Heart left ventricle (tissue), 16 donors: ENCODE measurements at regions not wholly inside any gene's neighbourhood (a gene's known extent, or its start where the extent isn't known, plus 50 kb on each side); places are given as distances from the start of the nearest gene placed in this dataset.

Experiments used
- ATAC-seq, 4 donors: fragments of 200-7000 bp; cut with Tn5 transposase; one replicate each; pipeline ENCODE4 v1.9.1; 2020 to 2022; ENCODE audit warnings: moderate library complexity in 4 of 4, mild to moderate bottlenecking in 3 of 4, moderate number of reproducible peaks in 1 of 4
- DNase-seq, 5 donors: peaks; one replicate each; pipeline ENCODE4 v3.0.0-alpha.2; 2020
- H3K27ac ChIP-seq, 12 donors: fragments of 200-600 bp; sonication (generic) in 4 of 12; one replicate each; pipeline versions ENCODE4 v1.5.0 to v1.8.0; 2016 to 2022; ENCODE audit warnings: mild to moderate bottlenecking in 2 of 12
- H3K27me3 ChIP-seq, 9 donors: fragments of 200-600 bp; sonication (generic) in 2 of 9; one replicate each; pipeline versions ENCODE4 v1.5.1 to v1.8.0; 2016 to 2022; ENCODE audit warnings: mild to moderate bottlenecking in 3 of 9
- H3K36me3 ChIP-seq, 9 donors: fragments of 200-600 bp; sonication (generic) in 2 of 9; one replicate each; pipeline versions ENCODE4 v1.5.0 to v1.8.0; 2018 to 2022; ENCODE audit warnings: mild to moderate bottlenecking in 2 of 9
- H3K4me1 ChIP-seq, 12 donors: fragments of 200-600 bp; sonication (generic) in 4 of 12; one replicate each; pipeline versions ENCODE4 v1.5.0 to v1.8.0; 2016 to 2022; ENCODE audit warnings: mild to moderate bottlenecking in 3 of 12
- H3K4me3 ChIP-seq, 12 donors: fragments of 200-600 bp; sonication (generic) in 4 of 12; one replicate each; pipeline versions ENCODE4 v1.5.0 to v1.8.0; 2017 to 2022; ENCODE audit warnings: mild to moderate bottlenecking in 9 of 12, moderate library complexity in 4 of 12
- H3K9me3 ChIP-seq, 12 donors: fragments of 200-600 bp; sonication (generic) in 4 of 12; one replicate each; pipeline versions ENCODE4 v1.5.0 to v1.8.0; 2016 to 2022; ENCODE audit warnings: mild to moderate bottlenecking in 1 of 12
- POLR2A ChIP-seq, 2 donors: fragments of 450-650 bp; IDR thresholded peaks; one replicate each; pipeline ENCODE4 v1.6.1; 2017; ENCODE audit warnings: antibody characterized with exemption in 2 of 2, mild to moderate bottlenecking in 2 of 2, moderate library complexity in 2 of 2
- WGBS, 4 donors: extraction: QIAGEN DNeasy Blood & Tissue Kit in 2 of 4; methylation state at CpG; one replicate each; pipeline versions ENCODE4 v1.1.5 to v1.1.7; 2013 to 2018; 5-methylcytosine and 5-hydroxymethylcytosine counted together
- intact Hi-C, 10 donors: fragments of 100-400 bp; cut with DNase I; formaldehyde crosslinking; loops; one replicate each; pipeline versions ENCODE4 v1.11.1 to v1.14.2; 2022
- TF ChIP-seq, protein P1 (sequence below), 12 donors: fragments of 200-600 bp; sonication (generic) in 4 of 12; IDR thresholded peaks; one replicate each; pipeline versions ENCODE4 v1.5.0 to v1.8.0; 2018 to 2022; ENCODE audit warnings: antibody characterized with exemption in 12 of 12, mild to moderate bottlenecking in 5 of 12
- donor health status: ischemic (EF 13 %, LVEDD 7.1; RV severe dilation, severe dysfunction).
- donor health status: healthy with polysubstance abuse.
- donor health status: DM: no; HTN: yes; CAD: no.
- donor health status: DM: no; HTN: no; CAD: no.
- donor health status: ischemic (EF 25% LVEDD 6.9; RV normal size, moderate dysfunction).
- donor health status: ischemic (EF 25% LVEDD 5.7; RV mildly dilated, moderate dysfunction).
- donor health status: healthy.
- donor health status: DM: yes; HTN: yes; CAD: no.
- donor health status: ischemic (EF 35%, LVEDD 5.7; RV mildly dilated, moderate dysfunction).
- donor health status: nonischemic (EF 11% LVEDD 7.7; RV severe dilation, severe dysfunction).
- donor health status: DM: yes; HTN: yes; CAD: no.
- donor health status: PGD.
- donor health status: ischemic (EF 29% LVEDD 5.4; RV normal size, mild dysfunction).
- donor health status: nonischemic (EF 23%, LVEDD 6.1; RV moderate dilation, normal function).

DNA sequence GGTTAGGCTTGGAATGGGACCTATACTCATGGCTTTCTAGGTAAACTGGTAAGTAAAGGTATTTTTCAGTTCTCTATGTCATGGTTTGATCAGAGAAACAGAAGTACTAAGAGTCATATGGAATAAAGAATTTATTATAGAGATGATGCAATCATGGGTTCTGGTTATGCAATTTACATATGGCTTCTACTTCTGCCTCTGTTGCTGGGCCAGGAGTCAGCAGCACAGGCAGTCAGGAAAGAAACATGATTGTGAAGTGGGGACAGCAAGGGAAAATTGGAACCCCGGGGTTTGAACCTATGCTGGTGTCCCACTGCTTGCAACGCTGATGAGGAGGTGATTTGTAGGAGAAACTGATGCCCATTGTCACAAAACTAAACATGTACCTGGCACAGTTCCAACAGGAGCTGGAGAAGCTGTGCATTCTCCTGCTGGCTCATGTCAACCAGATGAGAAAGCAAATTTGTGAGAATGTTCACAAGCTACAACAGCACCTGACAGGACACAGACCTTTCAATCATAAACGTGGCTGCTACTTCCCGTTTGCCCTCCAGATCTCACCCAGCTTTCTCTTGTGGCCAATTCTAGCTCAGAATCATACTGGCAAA, 887.1 kb downstream of the TFAP2A start:
- no peaks in the 10 kb centered on the region for H3K27me3 ChIP-seq
- ATAC-seq: no peak
- H3K9me3 ChIP-seq: peaks cover 0 to 16% (median 0%) of the 10 kb centered on the region in 12 donors
- no peak overlapping the region for H3K4me3 ChIP-seq
- H3K4me1 ChIP-seq: no peaks in the 10 kb centered on the region
- no peaks in the 10 kb centered on the region for H3K36me3 ChIP-seq
- intact Hi-C loops: no loop called here
- TF ChIP-seq, protein P1, sequence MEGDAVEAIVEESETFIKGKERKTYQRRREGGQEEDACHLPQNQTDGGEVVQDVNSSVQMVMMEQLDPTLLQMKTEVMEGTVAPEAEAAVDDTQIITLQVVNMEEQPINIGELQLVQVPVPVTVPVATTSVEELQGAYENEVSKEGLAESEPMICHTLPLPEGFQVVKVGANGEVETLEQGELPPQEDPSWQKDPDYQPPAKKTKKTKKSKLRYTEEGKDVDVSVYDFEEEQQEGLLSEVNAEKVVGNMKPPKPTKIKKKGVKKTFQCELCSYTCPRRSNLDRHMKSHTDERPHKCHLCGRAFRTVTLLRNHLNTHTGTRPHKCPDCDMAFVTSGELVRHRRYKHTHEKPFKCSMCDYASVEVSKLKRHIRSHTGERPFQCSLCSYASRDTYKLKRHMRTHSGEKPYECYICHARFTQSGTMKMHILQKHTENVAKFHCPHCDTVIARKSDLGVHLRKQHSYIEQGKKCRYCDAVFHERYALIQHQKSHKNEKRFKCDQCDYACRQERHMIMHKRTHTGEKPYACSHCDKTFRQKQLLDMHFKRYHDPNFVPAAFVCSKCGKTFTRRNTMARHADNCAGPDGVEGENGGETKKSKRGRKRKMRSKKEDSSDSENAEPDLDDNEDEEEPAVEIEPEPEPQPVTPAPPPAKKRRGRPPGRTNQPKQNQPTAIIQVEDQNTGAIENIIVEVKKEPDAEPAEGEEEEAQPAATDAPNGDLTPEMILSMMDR (IDR thresholded peaks at IDR 0.05): no peak
- no peak for TF ChIP-seq POLR2A (IDR thresholded peaks at IDR 0.05)
- no peak overlapping the region for H3K27ac ChIP-seq
- DNase-seq: no peak
- WGBS, 4 donors: 27 to 47% (median 42%) methylated on average over 4 of the region's 4 CpGs

DNA sequence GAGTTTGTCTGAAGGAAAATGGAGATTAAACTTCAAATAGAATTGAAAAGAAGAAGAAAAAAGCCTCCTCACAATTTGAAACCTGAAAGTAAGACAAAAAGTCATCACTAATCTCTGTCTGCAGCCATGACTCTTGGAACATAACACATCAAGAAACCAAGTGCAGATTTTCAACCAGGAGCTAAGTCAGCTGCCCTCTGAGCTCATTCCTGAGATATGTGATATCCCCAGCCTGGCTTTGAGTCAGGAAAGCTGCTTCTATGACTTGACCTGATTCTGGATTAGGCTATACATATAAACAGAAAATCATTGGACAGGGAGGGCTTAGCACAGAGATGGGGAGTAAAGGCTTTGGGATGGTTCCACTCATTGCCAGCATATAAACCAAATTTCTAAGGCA, 891.4 kb downstream of the TFAP2A start:
- DNase-seq (no peak), ATAC-seq (peak in 1 of 4 donors; percentile 34)
- H3K4me3 ChIP-seq: no peak overlapping the region
- intact Hi-C loops: no loop called here
- peaks cover 0 to under 1% (median 0%) of the 10 kb centered on the region in 12 donors for H3K9me3 ChIP-seq
- H3K36me3 ChIP-seq: no peaks in the 10 kb centered on the region
- no peak overlapping the region for H3K27ac ChIP-seq
- H3K27me3 ChIP-seq: no peaks in the 10 kb centered on the region
- no peaks in the 10 kb centered on the region for H3K4me1 ChIP-seq
- TF ChIP-seq POLR2A (IDR thresholded peaks at IDR 0.05): no peak
- TF ChIP-seq, protein P1 (IDR thresholded peaks at IDR 0.05): no peak

DNA sequence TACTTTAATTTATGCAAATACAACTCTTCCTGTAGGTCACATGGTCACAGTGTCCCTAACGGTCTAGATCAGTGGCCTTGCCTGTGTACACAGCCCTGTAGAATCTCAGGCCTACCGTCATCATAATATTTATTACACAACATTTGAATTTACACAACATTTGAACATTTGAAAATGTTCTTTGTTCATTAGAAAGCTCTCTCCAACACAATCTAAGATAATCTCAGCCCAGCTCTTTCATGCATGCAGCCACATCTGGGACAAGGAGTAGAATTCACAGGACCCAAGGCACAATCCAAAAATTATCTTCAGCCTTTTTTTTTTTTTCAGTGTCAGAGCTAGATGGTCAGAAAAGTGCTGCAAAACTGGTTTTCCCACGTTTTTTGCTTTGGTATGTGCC, 892.8 kb downstream of the TFAP2A start:
- H3K27ac ChIP-seq: no peak overlapping the region
- TF ChIP-seq POLR2A (IDR thresholded peaks at IDR 0.05): no peak
- TF ChIP-seq, protein P1 (IDR thresholded peaks at IDR 0.05): no peak
- no peaks in the 10 kb centered on the region for H3K36me3 ChIP-seq
- no peak overlapping the region for H3K4me3 ChIP-seq
- H3K4me1 ChIP-seq: no peaks in the 10 kb centered on the region
- intact Hi-C loops: no loop called here
- ATAC-seq (no peak), DNase-seq (no peak)
- H3K9me3 ChIP-seq: no peaks in the 10 kb centered on the region
- H3K27me3 ChIP-seq: no peaks in the 10 kb centered on the region
- WGBS, 4 donors: 56 to 71% (median 61%) methylated on average over 3 of the region's 3 CpGs

DNA sequence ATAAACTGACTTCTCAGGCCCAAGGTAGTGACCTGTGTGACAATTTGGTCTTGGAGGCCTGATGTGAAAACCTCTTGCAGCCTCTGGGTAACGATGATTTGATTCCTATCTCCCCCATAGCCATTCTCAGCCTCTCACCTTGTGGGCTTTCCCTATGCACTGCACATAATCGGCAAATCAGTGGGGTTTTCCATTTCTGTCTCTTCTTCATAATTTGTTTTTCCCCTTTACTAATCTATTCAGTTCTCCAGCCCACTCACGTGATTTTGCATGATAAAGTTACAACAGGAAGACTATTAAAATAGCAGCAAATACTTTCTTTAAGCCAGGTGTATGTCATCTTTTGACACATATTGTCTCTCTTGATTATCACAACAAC, 893.7 kb downstream of the TFAP2A start:
- Histone ChIP-seq H3K27ac (no peak overlapping the region), H3K4me3 (no peak overlapping the region), H3K36me3 (no peaks in the 10 kb centered on the region), H3K9me3 (no peaks in the 10 kb centered on the region), H3K27me3 (no peaks in the 10 kb centered on the region), H3K4me1 (no peaks in the 10 kb centered on the region)
- intact Hi-C loops: no loop called here
- WGBS, 4 donors: 63 to 78% (median 73%) methylated on average over 3 of the region's 3 CpGs
- DNase-seq (no peak), ATAC-seq (no peak)
- TF ChIP-seq POLR2A (IDR thresholded peaks at IDR 0.05): no peak
- TF ChIP-seq, protein P1 (IDR thresholded peaks at IDR 0.05): no peak
